IMR-90 (cell line): ENCODE measurements at regions not wholly inside any gene's neighbourhood (a gene's known extent, or its start where the extent isn't known, plus 50 kb on each side); places are given as distances from the start of the nearest gene placed in this dataset.

ENCODE experiments used
- ATAC-seq: fragments of 200-7000 bp; cut with Tn5 transposase; 2 replicates; pipeline ENCODE4 v1.9.1; 2020; ENCODE audit warnings: low read depth, mild to moderate bottlenecking, moderate library complexity
- BruUV-seq: library from RNA; stranded (reverse); fragments of 400-500 nt; replicated peaks from 2 replicates; lab custom pipeline; 2021; lab: Mats Ljungman, UMichigan
- CTCF ChIA-PET: fragments of 300-600 bp; formaldehyde crosslinking; extraction: SDS; loops from one replicate; lab custom pipeline; 2021; ENCODE audit warnings: antibody characterized with exemption; lab: Yijun Ruan, JAX
- POLR2A ChIA-PET: fragments of 300-600 bp; sonication (Branson Sonifier 250); formaldehyde crosslinking; loops from one replicate; lab custom pipeline; 2022; ENCODE audit warnings: antibody characterized with exemption; ENCODE audit not compliant: unreplicated experiment; lab: Charles Lee
- DNase-seq: peaks from one replicate; pipeline ENCODE4 v3.0.0; 2013
- H2AFZ ChIP-seq: replicated peaks from 2 replicates; pipeline ENCODE3; 2013; ENCODE audit warnings: low read length, mild to moderate bottlenecking; ENCODE audit not compliant: poor library complexity
- H2AK5ac ChIP-seq: 2 replicates; pipeline ENCODE4 v1.6.1; 2013; ENCODE audit warnings: low read depth, low read length, inconsistent platforms
- H2AK9ac ChIP-seq: replicated peaks from 2 replicates; pipeline ENCODE3; 2013; ENCODE audit warnings: mild to moderate bottlenecking, low read depth, low read length, moderate library complexity; ENCODE audit not compliant: poor library complexity
- H2BK120ac ChIP-seq: 2 replicates; pipeline ENCODE4 v1.6.1; 2013; ENCODE audit warnings: low read depth, low read length, inconsistent platforms
- H2BK15ac ChIP-seq: 3 replicates; pipeline ENCODE4 v1.6.1; 2013; ENCODE audit warnings: low read depth, low read length, inconsistent platforms
- H2BK20ac ChIP-seq: 2 replicates; pipeline ENCODE4 v1.6.1; 2013; ENCODE audit warnings: low read depth, mild to moderate bottlenecking, inconsistent platforms, low read length, moderate library complexity
- H2BK5ac ChIP-seq: 2 replicates; pipeline ENCODE4 v1.6.1; 2013; ENCODE audit warnings: mild to moderate bottlenecking, low read depth, low read length, inconsistent platforms; ENCODE audit not compliant: poor library complexity, severe bottlenecking
- H3K14ac ChIP-seq: replicated peaks from 2 replicates; pipeline ENCODE4 v1.6.1; 2013; ENCODE audit warnings: low read depth, low read length, inconsistent platforms
- H3K18ac ChIP-seq: 2 replicates; pipeline ENCODE4 v1.6.1; 2013; ENCODE audit warnings: low read depth, low read length, control low read depth
- H3K23ac ChIP-seq: 2 replicates; pipeline ENCODE4 v1.6.1; 2013; ENCODE audit warnings: low read depth, low read length, inconsistent platforms
- H3K27ac ChIP-seq: 2 replicates; pipeline ENCODE4 v1.5.1; 2013; ENCODE audit warnings: mild to moderate bottlenecking, control low read depth, low read length; ENCODE audit not compliant: insufficient read depth
- H3K27me3 ChIP-seq: 2 replicates; pipeline ENCODE4 v1.6.1; 2013; ENCODE audit warnings: low read length; ENCODE audit not compliant: control insufficient read depth, insufficient read depth
- H3K36me3 ChIP-seq: 2 replicates; pipeline ENCODE4 v1.6.1; 2013; ENCODE audit warnings: low read length, mixed read lengths; ENCODE audit not compliant: control insufficient read depth, insufficient read depth
- H3K4ac ChIP-seq: 2 replicates; pipeline ENCODE4 v1.6.1; 2013; ENCODE audit warnings: low read depth, low read length, inconsistent platforms
- H3K4me1 ChIP-seq: 2 replicates; pipeline ENCODE4 v1.6.1; 2013; ENCODE audit warnings: low read length, mixed read lengths; ENCODE audit not compliant: control insufficient read depth, insufficient read depth
- H3K4me2 ChIP-seq: 2 replicates; pipeline ENCODE4 v1.6.1; 2013; ENCODE audit warnings: low read depth, mild to moderate bottlenecking, control low read depth, low read length, moderate library complexity
- H3K4me3 ChIP-seq: 2 replicates; pipeline ENCODE4 v1.5.1; 2013; ENCODE audit warnings: low read depth, mild to moderate bottlenecking, control low read depth, low read length, moderate library complexity; ENCODE audit not compliant: insufficient read depth
- H3K56ac ChIP-seq: 2 replicates; pipeline ENCODE4 v1.6.1; 2013; ENCODE audit warnings: low read length, inconsistent platforms; ENCODE audit not compliant: insufficient read depth; ENCODE audit errors: extremely low read depth
- H3K79me1 ChIP-seq, 2 experiments: 2 replicates each; pipeline ENCODE4 v1.6.1; 2013; ENCODE audit warnings: low read length in 2 of 2, inconsistent platforms in 1 of 2, low read depth in 1 of 2
- H3K9ac ChIP-seq: 2 replicates; pipeline ENCODE4 v1.6.1; 2013; ENCODE audit warnings: low read depth, low read length, control low read depth
- H3K9me1 ChIP-seq: 2 replicates; pipeline ENCODE4 v1.6.1; 2013; ENCODE audit warnings: low read length, inconsistent platforms; ENCODE audit not compliant: insufficient read depth
- H3K9me3 ChIP-seq: 2 replicates; pipeline ENCODE4 v1.6.1; 2013; ENCODE audit warnings: low read length; ENCODE audit not compliant: control insufficient read depth, insufficient read depth
- H4K20me1 ChIP-seq: 2 replicates; pipeline ENCODE4 v1.6.1; 2013; ENCODE audit warnings: low read length, inconsistent platforms; ENCODE audit not compliant: insufficient read depth
- H4K5ac ChIP-seq: 2 replicates; pipeline ENCODE4 v1.6.1; 2013; ENCODE audit warnings: mild to moderate bottlenecking, low read depth, low read length, control low read depth
- H4K8ac ChIP-seq, 2 experiments: 2 replicates each; pipeline ENCODE4 v1.6.1; 2013; ENCODE audit warnings: low read depth in 2 of 2, low read length in 2 of 2, control low read depth in 1 of 2, inconsistent platforms in 1 of 2
- H4K91ac ChIP-seq: 2 replicates; pipeline ENCODE4 v1.6.1; 2013; ENCODE audit warnings: low read depth, low read length, inconsistent platforms; ENCODE audit not compliant: insufficient read depth
- BHLHE40 ChIP-seq: fragments of 150-350 bp; IDR thresholded peaks from 2 replicates; pipeline ENCODE4 v1.6.1; 2016; ENCODE audit warnings: mild to moderate bottlenecking, low read depth, low read length
- CEBPB ChIP-seq: IDR thresholded peaks from 2 replicates; pipeline ENCODE4 v1.6.1; 2012; ENCODE audit warnings: low read depth, low read length, improper control_type of control experiment
- CHD1 ChIP-seq: IDR thresholded peaks from 2 replicates; pipeline ENCODE4 v1.6.1; 2012; ENCODE audit warnings: low read depth, low read length, improper control_type of control experiment
- FOS ChIP-seq: fragments of 150-350 bp; IDR thresholded peaks from 2 replicates; pipeline ENCODE4 v1.6.1; 2016; ENCODE audit warnings: low read depth, low read length
- MAFK ChIP-seq: IDR thresholded peaks from 2 replicates; pipeline ENCODE4 v1.6.1; 2012; ENCODE audit warnings: low read depth, low read length, improper control_type of control experiment
- MAZ ChIP-seq: IDR thresholded peaks from 2 replicates; pipeline ENCODE4 v1.6.1; 2012; ENCODE audit warnings: low read depth, mild to moderate bottlenecking, low read length, improper control_type of control experiment, moderate library complexity, borderline replicate concordance
- MXI1 ChIP-seq: IDR thresholded peaks from 2 replicates; pipeline ENCODE4 v1.6.1; 2012; ENCODE audit warnings: low read depth, mild to moderate bottlenecking, low read length, moderate library complexity, borderline replicate concordance
- NFE2L2 ChIP-seq: fragments of 150-350 bp; IDR thresholded peaks from 2 replicates; pipeline ENCODE4 v1.6.1; 2016; ENCODE audit warnings: low read depth, mild to moderate bottlenecking, low read length
- POLR2A ChIP-seq: IDR thresholded peaks from 2 replicates; pipeline ENCODE4 v1.6.1; 2012; ENCODE audit warnings: mild to moderate bottlenecking, low read depth, low read length
- RAD21 ChIP-seq: IDR thresholded peaks from 2 replicates; pipeline ENCODE4 v1.6.1; 2012; ENCODE audit warnings: low read length, improper control_type of control experiment
- RCOR1 ChIP-seq: IDR thresholded peaks from 2 replicates; pipeline ENCODE4 v1.6.1; 2012; ENCODE audit warnings: mild to moderate bottlenecking, low read length, improper control_type of control experiment; ENCODE audit not compliant: insufficient replicate concordance
- RFX5 ChIP-seq: IDR thresholded peaks from 2 replicates; pipeline ENCODE4 v1.8.0; 2012; ENCODE audit warnings: low read depth, mild to moderate bottlenecking, low read length, moderate library complexity
- SMC3 ChIP-seq: fragments of 150-350 bp; IDR thresholded peaks from 2 replicates; pipeline ENCODE4 v1.6.1; 2016; ENCODE audit warnings: low read depth, mild to moderate bottlenecking, antibody characterized with exemption, low read length, moderate library complexity
- USF2 ChIP-seq: fragments of 150-350 bp; IDR thresholded peaks from 2 replicates; pipeline ENCODE4 v1.6.1; 2017; ENCODE audit warnings: mild to moderate bottlenecking, antibody characterized with exemption, low read length, low read depth
- WGBS, 2 experiments: methylation state at CpG; one replicate each; pipeline versions ENCODE4 v1.1.5 to v1.1.7; 2013; ENCODE audit warnings: missing lambda C conversion rate in 2 of 2; ENCODE audit not compliant: insufficient read length in 1 of 2; ENCODE audit errors: extremely low coverage in 2 of 2; 5-methylcytosine and 5-hydroxymethylcytosine counted together
- dilution Hi-C: fragments of 300-500 bp; cut with HindIII; formaldehyde crosslinking; loops from one replicate; pipeline ENCODE4 v1.14.3; 2018; ENCODE audit warnings: low sequenced_read_pairs; ENCODE audit not compliant: unreplicated experiment
- in situ Hi-C: fragments of 300-500 bp; cut with MboI; formaldehyde crosslinking; loops from 3 replicates; pipeline ENCODE4 v1.14.3; 2019; ENCODE audit warnings: low sequenced_read_pairs, inconsistent platforms, mixed read lengths
- intact Hi-C: fragments of 100-400 bp; cut with micrococcal nuclease; formaldehyde crosslinking; loops from 2 replicates; pipeline ENCODE4 v1.10.0; 2022
- TF ChIP-seq, protein P1 (sequence below): fragments of 150-350 bp; IDR thresholded peaks from 2 replicates; pipeline ENCODE4 v1.6.1; 2016; ENCODE audit warnings: low read depth, mild to moderate bottlenecking, low read length, moderate library complexity, borderline replicate concordance
- TF ChIP-seq, protein P2 (sequence below): conservative IDR thresholded peaks from 2 replicates; pipeline ENCODE4 v1.5.1; 2012; ENCODE audit warnings: mild to moderate bottlenecking, low read depth, low read length, improper control_type of control experiment

GRCh38 chr1:104329278-104329677 is 579.6 kb downstream of the AMY1C start:
- no peaks in the 10 kb centered on the region for H3K9me1 ChIP-seq
- ChIA-PET POLR2A (no interaction called here), CTCF (no interaction called here)
- H3K9ac ChIP-seq, result no peak overlapping the region
- dilution Hi-C loops, result no loop called here
- intact Hi-C loops, result no loop called here
- no peaks in the 10 kb centered on the region for H3K4me1 ChIP-seq
- ATAC-seq, result no peak
- H2AK9ac ChIP-seq, result no peak overlapping the region
- no peak overlapping the region for H2BK120ac ChIP-seq
- no peak overlapping the region for H3K18ac ChIP-seq
- no peak for TF ChIP-seq SMC3
- TF ChIP-seq, protein P1, sequence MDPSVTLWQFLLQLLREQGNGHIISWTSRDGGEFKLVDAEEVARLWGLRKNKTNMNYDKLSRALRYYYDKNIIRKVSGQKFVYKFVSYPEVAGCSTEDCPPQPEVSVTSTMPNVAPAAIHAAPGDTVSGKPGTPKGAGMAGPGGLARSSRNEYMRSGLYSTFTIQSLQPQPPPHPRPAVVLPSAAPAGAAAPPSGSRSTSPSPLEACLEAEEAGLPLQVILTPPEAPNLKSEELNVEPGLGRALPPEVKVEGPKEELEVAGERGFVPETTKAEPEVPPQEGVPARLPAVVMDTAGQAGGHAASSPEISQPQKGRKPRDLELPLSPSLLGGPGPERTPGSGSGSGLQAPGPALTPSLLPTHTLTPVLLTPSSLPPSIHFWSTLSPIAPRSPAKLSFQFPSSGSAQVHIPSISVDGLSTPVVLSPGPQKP, result no peak
- no peak for TF ChIP-seq RAD21
- no peak for TF ChIP-seq CEBPB
- no peak for TF ChIP-seq RFX5
- TF ChIP-seq, protein P2, sequence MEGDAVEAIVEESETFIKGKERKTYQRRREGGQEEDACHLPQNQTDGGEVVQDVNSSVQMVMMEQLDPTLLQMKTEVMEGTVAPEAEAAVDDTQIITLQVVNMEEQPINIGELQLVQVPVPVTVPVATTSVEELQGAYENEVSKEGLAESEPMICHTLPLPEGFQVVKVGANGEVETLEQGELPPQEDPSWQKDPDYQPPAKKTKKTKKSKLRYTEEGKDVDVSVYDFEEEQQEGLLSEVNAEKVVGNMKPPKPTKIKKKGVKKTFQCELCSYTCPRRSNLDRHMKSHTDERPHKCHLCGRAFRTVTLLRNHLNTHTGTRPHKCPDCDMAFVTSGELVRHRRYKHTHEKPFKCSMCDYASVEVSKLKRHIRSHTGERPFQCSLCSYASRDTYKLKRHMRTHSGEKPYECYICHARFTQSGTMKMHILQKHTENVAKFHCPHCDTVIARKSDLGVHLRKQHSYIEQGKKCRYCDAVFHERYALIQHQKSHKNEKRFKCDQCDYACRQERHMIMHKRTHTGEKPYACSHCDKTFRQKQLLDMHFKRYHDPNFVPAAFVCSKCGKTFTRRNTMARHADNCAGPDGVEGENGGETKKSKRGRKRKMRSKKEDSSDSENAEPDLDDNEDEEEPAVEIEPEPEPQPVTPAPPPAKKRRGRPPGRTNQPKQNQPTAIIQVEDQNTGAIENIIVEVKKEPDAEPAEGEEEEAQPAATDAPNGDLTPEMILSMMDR, result no peak
- TF ChIP-seq POLR2A, result no peak
- no peak for TF ChIP-seq RCOR1
- no peak for TF ChIP-seq MAFK
- TF ChIP-seq MXI1, result no peak
- TF ChIP-seq CHD1, result no peak
- TF ChIP-seq USF2, result no peak
- no peak for TF ChIP-seq MAZ
- no peak for TF ChIP-seq BHLHE40
- TF ChIP-seq NFE2L2, result no peak
- TF ChIP-seq FOS, result no peak
- H2BK15ac ChIP-seq, result no peak overlapping the region
- no peaks in the 10 kb centered on the region for H4K20me1 ChIP-seq
- no peak overlapping the region for H2AFZ ChIP-seq
- DNase-seq, result no peak
- no peak overlapping the region for H3K56ac ChIP-seq
- H4K5ac ChIP-seq, result no peak overlapping the region
- in situ Hi-C loops, result no loop called here
- no peak overlapping the region for H4K8ac ChIP-seq
- H2BK20ac ChIP-seq, result no peak overlapping the region
- H3K27me3 ChIP-seq, result no peaks in the 10 kb centered on the region
- no TSS peak for BruUV-seq
- H3K23ac ChIP-seq, result no peak overlapping the region
- H3K27ac ChIP-seq, result no peak overlapping the region
- no peaks in the 10 kb centered on the region for H3K79me1 ChIP-seq
- H3K4ac ChIP-seq, result no peak overlapping the region
- peaks cover 7% of the 10 kb centered on the region; the same call in 1 of the 2 replicates for H3K9me3 ChIP-seq
- H3K4me3 ChIP-seq, result no peak overlapping the region
- 82% methylated on average over 2 of the region's 4 CpGs; no CpG with 5 or more reads in 1 of the 2 experiments for WGBS, 2 experiments
- H4K91ac ChIP-seq, result no peak overlapping the region
- no peak overlapping the region for H2AK5ac ChIP-seq
- H2BK5ac ChIP-seq, result no peak overlapping the region
- H3K4me2 ChIP-seq, result no peak overlapping the region
- H3K14ac ChIP-seq, result no peak overlapping the region
- H3K36me3 ChIP-seq, result no peaks in the 10 kb centered on the region
